ENCODE measurements at regions not wholly inside any gene's neighbourhood (a gene's known extent, or its start where the extent isn't known, plus 50 kb on each side); places are given as distances from the start of the nearest gene placed in this dataset.
"Not testable (repeated sequence)": the region's sequence is repeated elsewhere in the genome, so short reads cannot be mapped to it uniquely, and the experiment has no call there.

DNA sequence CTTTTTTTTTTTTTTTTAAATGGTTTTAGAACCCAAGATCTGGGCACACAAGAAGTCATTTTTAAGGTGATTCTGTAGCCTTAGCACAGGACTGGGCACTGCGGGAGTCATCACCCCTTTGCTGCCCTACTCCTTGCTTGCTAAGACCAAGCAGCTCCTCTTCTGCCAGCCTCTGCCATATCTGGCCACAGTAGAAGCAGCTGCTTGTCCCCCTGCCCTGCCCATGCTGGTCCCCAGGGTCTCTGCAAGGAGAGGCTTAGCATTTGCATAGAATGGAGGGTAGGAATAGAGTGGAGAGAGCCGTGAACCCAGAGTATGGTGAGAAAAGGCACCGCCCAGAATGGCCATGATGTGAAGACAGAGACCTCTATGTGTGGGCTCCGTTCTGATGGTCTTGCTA, 109.3 kb downstream of the ADRA2C start:
- Histone ChIP-seq H3K9me2 (replicated peaks; ENCODE audit: insufficient read depth) (no peaks in the 10 kb centered on the region), H3K9me3 (ENCODE audit: low read depth) (no peaks in the 10 kb centered on the region), H2AFZ (no peak overlapping the region), H4K20me1 (ENCODE audit: insufficient read depth, poor library complexity, severe bottlenecking) (no peaks in the 10 kb centered on the region), H3K27ac (no peak overlapping the region), H3K27me3 (peaks cover 57% of the 10 kb centered on the region), H3K4me1 (ENCODE audit: insufficient read depth) (no peaks in the 10 kb centered on the region), H3K36me3 (replicated peaks; ENCODE audit: insufficient read depth, low read depth) (no peaks in the 10 kb centered on the region), H3K79me2 (no peaks in the 10 kb centered on the region), H3K4me3 (no peak overlapping the region), H3K4me2 (no peak overlapping the region)
- no peak for TF ChIP-seq EZH2phosphoT487 (IDR thresholded peaks at IDR 0.05; ENCODE audit: low read depth, severe bottlenecking, unreplicated experiment)
- TF ChIP-seq EZH2 (IDR thresholded peaks at IDR 0.05; ENCODE audit: borderline replicate concordance), result no peak
- TF ChIP-seq, protein P1, sequence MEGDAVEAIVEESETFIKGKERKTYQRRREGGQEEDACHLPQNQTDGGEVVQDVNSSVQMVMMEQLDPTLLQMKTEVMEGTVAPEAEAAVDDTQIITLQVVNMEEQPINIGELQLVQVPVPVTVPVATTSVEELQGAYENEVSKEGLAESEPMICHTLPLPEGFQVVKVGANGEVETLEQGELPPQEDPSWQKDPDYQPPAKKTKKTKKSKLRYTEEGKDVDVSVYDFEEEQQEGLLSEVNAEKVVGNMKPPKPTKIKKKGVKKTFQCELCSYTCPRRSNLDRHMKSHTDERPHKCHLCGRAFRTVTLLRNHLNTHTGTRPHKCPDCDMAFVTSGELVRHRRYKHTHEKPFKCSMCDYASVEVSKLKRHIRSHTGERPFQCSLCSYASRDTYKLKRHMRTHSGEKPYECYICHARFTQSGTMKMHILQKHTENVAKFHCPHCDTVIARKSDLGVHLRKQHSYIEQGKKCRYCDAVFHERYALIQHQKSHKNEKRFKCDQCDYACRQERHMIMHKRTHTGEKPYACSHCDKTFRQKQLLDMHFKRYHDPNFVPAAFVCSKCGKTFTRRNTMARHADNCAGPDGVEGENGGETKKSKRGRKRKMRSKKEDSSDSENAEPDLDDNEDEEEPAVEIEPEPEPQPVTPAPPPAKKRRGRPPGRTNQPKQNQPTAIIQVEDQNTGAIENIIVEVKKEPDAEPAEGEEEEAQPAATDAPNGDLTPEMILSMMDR (IDR thresholded peaks at IDR 0.05; ENCODE audit: poor library complexity), result no peak
- whole genome bisulfite sequencing (ENCODE audit: low lambda C conversion rate, missing lambda C conversion rate), result 69% methylated on average over 4 of the region's 4 CpGs
- no peak for DNase-seq (ENCODE audit: low spot score)

DNA sequence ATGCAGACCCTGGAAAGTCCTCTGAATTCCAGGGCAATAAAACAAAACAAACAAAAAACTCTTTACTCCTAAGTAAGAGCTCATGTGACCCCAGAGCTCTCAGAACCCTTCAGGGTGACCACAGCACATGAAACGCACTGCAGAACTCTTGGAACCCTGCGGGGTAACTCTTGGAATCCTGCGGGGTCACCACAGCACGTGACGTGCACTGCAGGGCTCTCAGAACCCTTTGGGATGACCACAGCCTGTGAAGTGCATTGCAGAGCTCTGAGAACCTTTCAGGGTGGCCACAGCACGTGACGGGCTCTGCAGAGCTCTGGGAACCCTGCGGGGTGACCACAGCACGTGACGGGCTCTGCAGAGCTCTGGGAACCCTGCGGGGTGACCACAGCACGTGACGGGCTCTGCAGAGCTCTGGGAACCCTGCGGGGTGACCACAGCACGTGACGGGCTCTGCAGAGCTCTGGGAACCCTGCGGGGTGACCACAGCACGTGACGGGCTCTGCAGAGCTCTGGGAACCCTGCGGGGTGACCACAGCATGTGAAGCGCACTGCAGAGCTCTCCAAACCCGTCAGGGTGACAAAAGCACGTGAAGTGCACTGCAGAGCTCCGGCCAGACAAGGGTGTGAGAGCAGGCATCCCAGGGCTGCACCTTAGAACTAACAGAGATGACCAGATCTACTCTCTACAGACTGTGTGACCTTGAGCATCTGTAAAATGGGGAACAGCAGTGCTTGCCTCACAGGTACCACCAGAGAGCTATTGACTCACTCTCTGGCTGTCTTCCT, 110.1 kb downstream of the ADRA2C start:
- not testable (repeated sequence) for H3K9me2 ChIP-seq (replicated peaks; ENCODE audit: insufficient read depth); DNase-seq (ENCODE audit: low spot score); H3K4me1 ChIP-seq (ENCODE audit: insufficient read depth); H3K79me2 ChIP-seq; H4K20me1 ChIP-seq (ENCODE audit: insufficient read depth, poor library complexity, severe bottlenecking); H3K27ac ChIP-seq; H3K4me2 ChIP-seq; H3K4me3 ChIP-seq; H2AFZ ChIP-seq; H3K9me3 ChIP-seq (ENCODE audit: low read depth); H3K36me3 ChIP-seq (replicated peaks; ENCODE audit: insufficient read depth, low read depth)
- peaks cover 49% of the 10 kb centered on the region for H3K27me3 ChIP-seq
- WGBS (ENCODE audit: low lambda C conversion rate, missing lambda C conversion rate), result 74% methylated on average over 17 of the region's 24 CpGs

DNA sequence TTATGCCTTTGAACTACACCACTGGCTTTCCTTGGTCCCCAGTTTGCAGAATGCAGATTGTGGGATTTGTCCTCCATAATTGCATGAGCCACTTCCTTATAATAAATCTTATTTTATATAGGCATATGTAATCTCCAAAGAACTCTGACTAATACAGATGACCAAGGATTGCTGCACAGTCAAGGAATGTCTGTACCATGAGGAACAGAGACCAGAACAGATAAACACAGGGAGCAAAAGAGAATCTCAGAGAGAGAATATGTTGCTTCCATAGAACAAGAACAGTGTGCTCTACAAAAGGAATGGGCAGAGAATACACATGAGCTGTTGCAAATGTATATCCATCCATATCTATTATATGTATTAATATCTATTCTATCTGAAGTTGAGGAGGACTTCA, 111.1 kb downstream of the ADRA2C start:
- peaks cover 42% of the 10 kb centered on the region for H3K27me3 ChIP-seq
- H3K4me3 ChIP-seq, result no peak overlapping the region
- H3K4me2 ChIP-seq, result no peak overlapping the region
- H3K36me3 ChIP-seq (replicated peaks; ENCODE audit: insufficient read depth, low read depth), result no peaks in the 10 kb centered on the region
- no peak for TF ChIP-seq EZH2 (IDR thresholded peaks at IDR 0.05; ENCODE audit: borderline replicate concordance)
- TF ChIP-seq EZH2phosphoT487 (IDR thresholded peaks at IDR 0.05; ENCODE audit: low read depth, severe bottlenecking, unreplicated experiment), result no peak
- TF ChIP-seq, protein P1 (IDR thresholded peaks at IDR 0.05; ENCODE audit: poor library complexity), result no peak
- H2AFZ ChIP-seq, result no peak overlapping the region
- H3K4me1 ChIP-seq (ENCODE audit: insufficient read depth), result no peaks in the 10 kb centered on the region
- no peaks in the 10 kb centered on the region for H3K9me2 ChIP-seq (replicated peaks; ENCODE audit: insufficient read depth)
- DNase-seq (ENCODE audit: low spot score), result no peak
- H3K27ac ChIP-seq, result no peak overlapping the region
- H4K20me1 ChIP-seq (ENCODE audit: insufficient read depth, poor library complexity, severe bottlenecking), result no peaks in the 10 kb centered on the region
- H3K79me2 ChIP-seq, result no peaks in the 10 kb centered on the region
- H3K9me3 ChIP-seq (ENCODE audit: low read depth), result no peaks in the 10 kb centered on the region

DNA sequence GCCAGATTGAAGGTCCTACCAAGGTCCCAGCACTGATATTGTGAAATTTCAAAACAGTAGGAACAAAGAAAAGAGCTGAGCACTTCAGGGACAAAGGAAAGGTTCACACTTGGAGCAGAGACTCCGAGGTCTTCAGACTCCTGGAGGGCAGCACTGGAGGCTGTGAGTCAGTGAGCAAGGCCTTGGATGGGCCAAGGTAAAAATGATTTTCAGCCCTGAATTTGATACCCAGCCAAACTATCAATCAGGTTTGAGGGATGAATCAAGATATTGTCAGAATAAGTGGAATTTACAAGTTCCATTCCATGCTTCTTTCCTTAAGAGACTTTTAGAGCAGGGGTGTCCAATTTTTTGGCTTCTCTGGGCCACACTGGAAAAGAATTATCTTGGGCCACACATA, 111.7 kb downstream of the ADRA2C start:
- no peak overlapping the region for H3K4me2 ChIP-seq
- no peaks in the 10 kb centered on the region for H3K9me3 ChIP-seq (ENCODE audit: low read depth)
- no peak overlapping the region for H2AFZ ChIP-seq
- no peak overlapping the region for H3K4me3 ChIP-seq
- no peaks in the 10 kb centered on the region for H3K4me1 ChIP-seq (ENCODE audit: insufficient read depth)
- no peak for DNase-seq (ENCODE audit: low spot score)
- no peak for TF ChIP-seq EZH2phosphoT487 (IDR thresholded peaks at IDR 0.05; ENCODE audit: low read depth, severe bottlenecking, unreplicated experiment)
- no peak for TF ChIP-seq EZH2 (IDR thresholded peaks at IDR 0.05; ENCODE audit: borderline replicate concordance)
- TF ChIP-seq, protein P1 (IDR thresholded peaks at IDR 0.05; ENCODE audit: poor library complexity), result no peak
- peaks cover 35% of the 10 kb centered on the region for H3K27me3 ChIP-seq
- no peak overlapping the region for H3K27ac ChIP-seq
- no peaks in the 10 kb centered on the region for H4K20me1 ChIP-seq (ENCODE audit: insufficient read depth, poor library complexity, severe bottlenecking)
- H3K9me2 ChIP-seq (replicated peaks; ENCODE audit: insufficient read depth), result no peaks in the 10 kb centered on the region
- WGBS (ENCODE audit: low lambda C conversion rate, missing lambda C conversion rate), result 81% methylated on average over 1 of the region's 1 CpG
- no peaks in the 10 kb centered on the region for H3K36me3 ChIP-seq (replicated peaks; ENCODE audit: insufficient read depth, low read depth)
- no peaks in the 10 kb centered on the region for H3K79me2 ChIP-seq

All from hepatocyte (in vitro differentiated cells).